Right lobe of liver (tissue), 6 donors: ENCODE measurements at regions not wholly inside any gene's neighbourhood (a gene's known extent, or its start where the extent isn't known, plus 50 kb on each side); places are given as distances from the start of the nearest gene placed in this dataset.

Source experiments
- ATAC-seq, 4 donors: fragments of 200-7000 bp; cut with Tn5 transposase; one replicate each; pipeline ENCODE4 v1.9.1; 2020; ENCODE audit warnings: mild to moderate bottlenecking in 4 of 4, moderate library complexity in 4 of 4
- DNase-seq, 3 donors: peaks; one replicate each; pipeline ENCODE4 v3.0.0-alpha.2; 2020
- H3K27ac ChIP-seq, 3 donors: fragments of 200-600 bp; one replicate each; pipeline ENCODE4 v1.8.0; 2022
- H3K27me3 ChIP-seq, 2 donors: fragments of 200-600 bp; one replicate each; pipeline ENCODE4 v1.8.0; 2022
- H3K36me3 ChIP-seq, 4 donors: fragments of 200-600 bp; sonication (generic) in 1 of 4; one replicate each; pipeline versions ENCODE4 v1.5.1 to v1.8.0; 2017 to 2022; ENCODE audit warnings: control low read depth in 1 of 4
- H3K4me1 ChIP-seq, 4 donors: fragments of 200-600 bp; sonication (generic) in 1 of 4; one replicate each; pipeline versions ENCODE4 v1.5.1 to v1.8.0; 2017 to 2022; ENCODE audit warnings: control low read depth in 1 of 4
- H3K4me3 ChIP-seq, 3 donors: fragments of 200-600 bp; one replicate each; pipeline ENCODE4 v1.8.0; 2022
- H3K9me3 ChIP-seq, 4 donors: fragments of 200-600 bp; sonication (generic) in 1 of 4; one replicate each; pipeline versions ENCODE4 v1.5.1 to v1.8.0; 2017 to 2022; ENCODE audit warnings: control low read depth in 1 of 4
- CTCF ChIP-seq, 4 donors: fragments of 200-600 bp in 3 of 4; fragments of 450-650 bp in 1 of 4; IDR thresholded peaks; one replicate each; pipeline versions ENCODE4 v1.5.1 to v1.8.0; 2016 to 2022; ENCODE audit warnings: antibody characterized with exemption in 4 of 4, mild to moderate bottlenecking in 2 of 4
- POLR2A ChIP-seq: fragments of 450-650 bp; IDR thresholded peaks from one replicate; pipeline ENCODE4 v1.6.1; 2017; ENCODE audit warnings: antibody characterized with exemption, mild to moderate bottlenecking
- WGBS: methylation state at CpG from one replicate; pipeline ENCODE4 v1.1.6; 2018; ENCODE audit warnings: low coverage, low lambda C conversion rate; ENCODE audit not compliant: insufficient coverage; ENCODE audit errors: missing lambda C conversion rate; 5-methylcytosine and 5-hydroxymethylcytosine counted together
- intact Hi-C, 2 donors: fragments of 100-400 bp; cut with DNase I; formaldehyde crosslinking; loops; one replicate each; pipeline versions ENCODE4 v1.11.2 to v1.14.1; 2022
- donor health status: DM: no; HTN: yes; CAD: no.
- donor health status: DM: no; HTN: no; CAD: no.
- donor health status: DM: no; HTN: no; CAD: no.
- donor health status: DM: no; HTN: yes; CAD: no.
- donor health status: DM: no; HTN: yes; CAD: no.

GRCh38 chr1:181313466-181313865, 169.9 kb upstream of the CACNA1E start:
- peaks cover 0 to 5% of the 10 kb centered on the region in 2 donors for H3K27me3 ChIP-seq
- no peak for ATAC-seq
- no peak for DNase-seq
- no peaks in the 10 kb centered on the region for H3K9me3 ChIP-seq
- no peak for TF ChIP-seq POLR2A
- H3K4me3 ChIP-seq: no peak overlapping the region
- WGBS: 78% methylated on average over 2 of the region's 2 CpGs
- H3K36me3 ChIP-seq: no peaks in the 10 kb centered on the region
- no peak overlapping the region for H3K27ac ChIP-seq
- intact Hi-C loops: no loop called here
- H3K4me1 ChIP-seq: peaks cover 0 to 3% (median 0%) of the 10 kb centered on the region in 4 donors

GRCh38 chr1:181314010-181314409, 169.3 kb upstream of the CACNA1E start:
- intact Hi-C loops: no loop called here
- no peaks in the 10 kb centered on the region for H3K36me3 ChIP-seq
- no peaks in the 10 kb centered on the region for H3K9me3 ChIP-seq
- no peak overlapping the region for H3K27ac ChIP-seq
- DNase-seq (no peak), ATAC-seq (no peak)
- no peak overlapping the region for H3K4me3 ChIP-seq
- 58% methylated on average over 3 of the region's 3 CpGs for WGBS
- peaks cover 0 to 3% (median 0%) of the 10 kb centered on the region in 4 donors for H3K4me1 ChIP-seq
- TF ChIP-seq POLR2A: no peak
- no peak for TF ChIP-seq CTCF (IDR thresholded peaks at IDR 0.05)
- H3K27me3 ChIP-seq: peaks cover 0 to 5% of the 10 kb centered on the region in 2 donors

GRCh38 chr1:181314959-181315358, 168.4 kb upstream of the CACNA1E start:
- no peak for TF ChIP-seq POLR2A
- no peak for TF ChIP-seq CTCF (IDR thresholded peaks at IDR 0.05)
- DNase-seq (no peak), ATAC-seq (no peak)
- intact Hi-C loops: no loop called here
- 26% methylated on average over 6 of the region's 6 CpGs for WGBS
- no peaks in the 10 kb centered on the region for H3K36me3 ChIP-seq
- peaks cover 0 to 3% (median 0%) of the 10 kb centered on the region in 4 donors for H3K4me1 ChIP-seq
- no peaks in the 10 kb centered on the region for H3K9me3 ChIP-seq
- peaks cover 0 to 5% of the 10 kb centered on the region in 2 donors for H3K27me3 ChIP-seq
- H3K4me3 ChIP-seq: no peak overlapping the region
- no peak overlapping the region for H3K27ac ChIP-seq

GRCh38 chr1:181317261-181317930, 165.9 kb upstream of the CACNA1E start:
- no peak for DNase-seq
- H3K36me3 ChIP-seq: no peaks in the 10 kb centered on the region
- peaks cover 0 to 5% of the 10 kb centered on the region in 2 donors for H3K27me3 ChIP-seq
- no peaks in the 10 kb centered on the region for H3K9me3 ChIP-seq
- intact Hi-C loops: no loop called here
- TF ChIP-seq POLR2A: no peak
- H3K4me3 ChIP-seq: no peak overlapping the region
- peaks cover 0 to 3% (median 0%) of the 10 kb centered on the region in 4 donors for H3K4me1 ChIP-seq
- H3K27ac ChIP-seq: no peak overlapping the region
- WGBS: 1% methylated on average over 27 of the region's 32 CpGs
- no peak for ATAC-seq

- TF ChIP-seq CTCF (IDR thresholded peaks at IDR 0.05) (no peak), POLR2A (no peak)
- Histone ChIP-seq H3K27ac (no peak overlapping the region), H3K4me1 (peaks cover 0 to 3% (median 0%) of the 10 kb centered on the region in 4 donors), H3K9me3 (no peaks in the 10 kb centered on the region), H3K4me3 (no peak overlapping the region), H3K36me3 (no peaks in the 10 kb centered on the region), H3K27me3 (peaks cover 0 to 5% of the 10 kb centered on the region in 2 donors)
- ATAC-seq (no peak), DNase-seq (no peak)
- intact Hi-C loops: no loop called here
- WGBS: under 1% methylated on average over 36 of the region's 59 CpGs
Measured at GRCh38 chr1:181318022-181318857, 165.1 kb upstream of the CACNA1E start.
